Retina (tissue), 1 donor: ENCODE measurements at regions not wholly inside any gene's neighbourhood (a gene's known extent, or its start where the extent isn't known, plus 50 kb on each side); places are given as distances from the start of the nearest gene placed in this dataset.

Experiments used
- DNase-seq: peaks from one replicate; pipeline ENCODE4 v3.0.0-alpha.2; 2016

GRCh38 chr7:14960721-14961120, 58.2 kb upstream of the DGKB start:
- no peak for DNase-seq

GRCh38 chr7:14959339-14959738, 56.8 kb upstream of the DGKB start:
- no peak for DNase-seq

GRCh38 chr7:14954035-14954434, 51.5 kb upstream of the DGKB start:
- DNase-seq, result no peak
